Neural progenitor cell (in vitro differentiated cells): ENCODE measurements at regions not wholly inside any gene's neighbourhood (a gene's known extent, or its start where the extent isn't known, plus 50 kb on each side); places are given as distances from the start of the nearest gene placed in this dataset.

Experiments used
- DNase-seq: peaks from one replicate; pipeline ENCODE4 v3.0.0-alpha.2; 2016; ENCODE audit warnings: low spot score
- H2AFZ ChIP-seq: fragments of 200-600 bp; sonication (generic); replicated peaks from 2 replicates; pipeline ENCODE4 v1.6.1; 2016; ENCODE audit warnings: antibody characterized with exemption
- H3F3A ChIP-seq: fragments of 200-600 bp; sonication (generic); 2 replicates; pipeline ENCODE4 v1.6.1; 2016; ENCODE audit warnings: antibody characterized with exemption, low read depth
- H3K27ac ChIP-seq: fragments of 200-600 bp; sonication (generic); 2 replicates; pipeline ENCODE4 v1.5.1; 2016; ENCODE audit warnings: mild to moderate bottlenecking
- H3K27me3 ChIP-seq: fragments of 200-600 bp; sonication (generic); 2 replicates; pipeline ENCODE4 v1.6.1; 2016; ENCODE audit warnings: mild to moderate bottlenecking, moderate library complexity
- H3K36me3 ChIP-seq: fragments of 200-600 bp; sonication (generic); 2 replicates; pipeline ENCODE4 v1.5.1; 2016
- H3K4me1 ChIP-seq: fragments of 200-600 bp; sonication (generic); 2 replicates; pipeline ENCODE4 v1.6.1; 2016; ENCODE audit warnings: mixed run types
- H3K4me2 ChIP-seq: fragments of 200-600 bp; sonication (generic); 2 replicates; pipeline ENCODE4 v1.6.1; 2016
- H3K4me3 ChIP-seq: fragments of 200-600 bp; sonication (generic); 2 replicates; pipeline ENCODE4 v1.5.1; 2016
- H3K79me2 ChIP-seq: fragments of 200-600 bp; sonication (generic); 2 replicates; pipeline ENCODE4 v1.6.1; 2016; ENCODE audit warnings: low read depth
- H3K9ac ChIP-seq: fragments of 200-600 bp; sonication (generic); 2 replicates; pipeline ENCODE4 v1.6.1; 2016
- H3K9me3 ChIP-seq: fragments of 200-600 bp; sonication (generic); 2 replicates; pipeline ENCODE4 v1.5.1; 2016; ENCODE audit warnings: low read depth
- H4K20me1 ChIP-seq: fragments of 200-600 bp; sonication (generic); 2 replicates; pipeline ENCODE4 v1.6.1; 2016; ENCODE audit warnings: low read depth
- H3K27ac Mint-ChIP-seq: 3 replicates; pipeline ENCODE4 v1.8.0; 2021; ENCODE audit warnings: mixed read lengths
- H3K27me3 Mint-ChIP-seq: 2 replicates; pipeline ENCODE4 v1.8.0; 2022; ENCODE audit warnings: low read depth, mild to moderate bottlenecking, inconsistent platforms, moderate library complexity, mixed read lengths; ENCODE audit not compliant: insufficient read depth
- H3K36me3 Mint-ChIP-seq: 3 replicates; pipeline ENCODE4 v1.8.0; 2021; ENCODE audit warnings: mixed read lengths
- H3K4me1 Mint-ChIP-seq: 3 replicates; pipeline ENCODE4 v1.8.0; 2021; ENCODE audit warnings: mixed read lengths
- H3K4me3 Mint-ChIP-seq: 3 replicates; pipeline ENCODE4 v1.8.0; 2021; ENCODE audit warnings: mild to moderate bottlenecking, moderate library complexity, mixed read lengths
- H3K9me3 Mint-ChIP-seq: 3 replicates; pipeline ENCODE4 v1.8.0; 2020; ENCODE audit warnings: mixed read lengths
- CTCF ChIP-seq: fragments of 200-600 bp; sonication (generic); IDR thresholded peaks from 2 replicates; pipeline ENCODE4 v1.5.1; 2017; ENCODE audit warnings: antibody characterized with exemption, mild to moderate bottlenecking
- EZH2 ChIP-seq: fragments of 200-600 bp; sonication (generic); IDR thresholded peaks from 2 replicates; pipeline ENCODE4 v1.6.1; 2017; ENCODE audit warnings: antibody characterized with exemption, mild to moderate bottlenecking, moderate library complexity
- EZH2phosphoT487 ChIP-seq: fragments of 200-600 bp; sonication (generic); IDR thresholded peaks from 2 replicates; pipeline ENCODE4 v1.6.1; 2017; ENCODE audit warnings: antibody characterized with exemption

- no peaks in the 10 kb centered on the region for H3K79me2 ChIP-seq
- H2AFZ ChIP-seq, result no peak overlapping the region
- no peak overlapping the region for H3K4me2 ChIP-seq
- Mint-ChIP-seq H3K27ac (no peak overlapping the region), H3K9me3 (peaks cover 2% of the 10 kb centered on the region), H3K4me1 (no peaks in the 10 kb centered on the region), H3K4me3 (no peak overlapping the region), H3K27me3 (peaks cover 4% of the 10 kb centered on the region), H3K36me3 (no peaks in the 10 kb centered on the region)
- no peaks in the 10 kb centered on the region for H3K4me1 ChIP-seq
- H3K36me3 ChIP-seq, result no peaks in the 10 kb centered on the region
- no peaks in the 10 kb centered on the region for H3F3A ChIP-seq
- no peak overlapping the region for H3K4me3 ChIP-seq
- H3K9ac ChIP-seq, result no peak overlapping the region
- no peaks in the 10 kb centered on the region for H3K27me3 ChIP-seq
- H3K9me3 ChIP-seq, result no peaks in the 10 kb centered on the region
- no peak for TF ChIP-seq CTCF
- TF ChIP-seq EZH2phosphoT487, result no peak
- no peak for TF ChIP-seq EZH2
- H3K27ac ChIP-seq, result no peak overlapping the region
- DNase-seq, result no peak
- H4K20me1 ChIP-seq, result no peaks in the 10 kb centered on the region
Observed at GRCh38 chr14:89654998-89655397, 238.0 kb upstream of the FOXN3 start.

- Mint-ChIP-seq H3K27ac (no peak overlapping the region), H3K4me1 (no peaks in the 10 kb centered on the region), H3K4me3 (no peak overlapping the region), H3K9me3 (peaks cover 2% of the 10 kb centered on the region), H3K27me3 (peaks cover 5% of the 10 kb centered on the region), H3K36me3 (no peaks in the 10 kb centered on the region)
- Histone ChIP-seq H3K27ac (no peak overlapping the region), H4K20me1 (no peaks in the 10 kb centered on the region), H3K4me3 (no peak overlapping the region), H3K79me2 (no peaks in the 10 kb centered on the region), H2AFZ (no peak overlapping the region), H3F3A (no peaks in the 10 kb centered on the region), H3K4me1 (no peaks in the 10 kb centered on the region), H3K4me2 (no peak overlapping the region), H3K9me3 (no peaks in the 10 kb centered on the region), H3K9ac (no peak overlapping the region), H3K27me3 (no peaks in the 10 kb centered on the region), H3K36me3 (no peaks in the 10 kb centered on the region)
- DNase-seq, result no peak
- TF ChIP-seq CTCF, result no peak
Observed at GRCh38 chr14:89652352-89652751, 235.3 kb upstream of the FOXN3 start.

- H3K4me1 ChIP-seq, result no peaks in the 10 kb centered on the region
- Mint-ChIP-seq H3K27me3 (peaks cover 5% of the 10 kb centered on the region), H3K36me3 (no peaks in the 10 kb centered on the region), H3K4me1 (no peaks in the 10 kb centered on the region), H3K27ac (no peak overlapping the region), H3K4me3 (no peak overlapping the region), H3K9me3 (peaks cover 2% of the 10 kb centered on the region)
- no peak overlapping the region for H2AFZ ChIP-seq
- no peaks in the 10 kb centered on the region for H3K79me2 ChIP-seq
- TF ChIP-seq EZH2 (no peak), EZH2phosphoT487 (no peak), CTCF (no peak)
- no peak overlapping the region for H3K9ac ChIP-seq
- H3F3A ChIP-seq, result no peaks in the 10 kb centered on the region
- H3K27ac ChIP-seq, result no peak overlapping the region
- no peak for DNase-seq
- no peaks in the 10 kb centered on the region for H3K9me3 ChIP-seq
- no peak overlapping the region for H3K4me2 ChIP-seq
- H3K27me3 ChIP-seq, result no peaks in the 10 kb centered on the region
- no peak overlapping the region for H3K4me3 ChIP-seq
- no peaks in the 10 kb centered on the region for H3K36me3 ChIP-seq
- no peaks in the 10 kb centered on the region for H4K20me1 ChIP-seq
Observed at GRCh38 chr14:89651805-89652204, 234.8 kb upstream of the FOXN3 start.
